ENCODE measurements at regions not wholly inside any gene's neighbourhood (a gene's known extent, or its start where the extent isn't known, plus 50 kb on each side); places are given as distances from the start of the nearest gene placed in this dataset.

DNA sequence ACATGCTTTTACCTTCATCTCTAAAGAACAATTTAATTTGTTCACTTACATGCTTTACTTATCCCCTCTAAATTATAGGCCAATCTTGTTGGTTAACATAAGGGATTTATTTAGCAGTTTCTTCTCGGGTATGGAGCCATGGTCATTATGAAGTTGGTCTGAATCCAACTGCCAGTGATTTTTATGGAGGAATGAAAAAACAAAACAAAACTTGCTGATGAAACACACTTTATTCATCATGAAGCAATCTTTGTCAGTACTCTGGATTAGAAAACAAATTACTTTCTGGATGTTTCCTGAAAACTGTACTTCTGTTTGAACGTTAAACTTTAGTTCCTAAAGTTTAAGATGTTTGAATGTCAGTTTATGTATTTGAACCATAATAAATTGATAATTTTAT is 715.8 kb downstream of the KLHL13 start:
- POLR2A ChIA-PET, result no interaction called here
- 0% methylated on average over 2 of the region's 2 CpGs for WGBS (ENCODE audit: low lambda C conversion rate)
- peak; percentile 49 for FAIRE-seq

DNA sequence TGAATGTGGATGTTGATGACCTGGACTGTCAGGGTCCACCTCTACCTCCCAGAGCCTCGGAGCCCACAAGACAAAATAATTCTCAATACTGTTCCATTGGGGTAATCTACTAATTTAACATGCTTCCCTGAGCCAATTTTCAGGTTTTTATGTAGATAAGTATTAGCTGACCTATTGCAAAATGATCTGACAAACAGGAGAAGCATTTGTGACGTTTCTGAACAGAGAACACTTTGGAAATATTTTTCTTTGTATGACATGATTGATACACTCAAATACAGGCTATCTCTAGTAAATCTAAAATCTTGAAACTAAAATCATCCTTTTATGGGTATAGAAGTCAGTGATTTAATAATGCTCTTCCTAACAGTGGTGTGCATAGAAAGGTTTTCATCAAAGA is 716.6 kb downstream of the KLHL13 start:
- Histone ChIP-seq H3K4me1 (ENCODE audit: insufficient read depth, low read length) (no peaks in the 10 kb centered on the region), H3K4me2 (ENCODE audit: low read depth, low read length) (no peak overlapping the region), H3K79me2 (ENCODE audit: insufficient read depth, low read length) (no peaks in the 10 kb centered on the region), H2AFZ (ENCODE audit: low read length) (no peak overlapping the region), H3K9me3 (ENCODE audit: low read length) (no peaks in the 10 kb centered on the region), H3K4me3 (replicated peaks in 1 of 3; ENCODE audit: insufficient read depth in 1 of 3, low read depth in 2 of 3, low read length in 3 of 3) (no peak overlapping the region), H3K36me3 (replicated peaks in 1 of 2; ENCODE audit: control insufficient read depth in 1 of 2, insufficient read depth in 2 of 2, low read length in 2 of 2) (no peaks in the 10 kb centered on the region), H3K27me3 (ENCODE audit: control insufficient read depth in 1 of 2, insufficient read depth in 2 of 2, low read length in 2 of 2) (no peaks in the 10 kb centered on the region), H3K9ac (ENCODE audit: insufficient read depth, low read depth, low read length) (no peak overlapping the region), H3K27ac (ENCODE audit: extremely low read length, insufficient read depth, low read length) (no peak overlapping the region), H4K20me1 (ENCODE audit: insufficient read depth, low read length) (no peaks in the 10 kb centered on the region)
- DNase-seq (ENCODE audit: low spot score) (no peak), FAIRE-seq (no peak), ATAC-seq (no peak)
- in situ Hi-C loops (cut with HindIII; ENCODE audit: extremely low pct_ligation_motif_present, low pct_unique_long_range_greater_than_20kb) (no loop called here), intact Hi-C loops (cut with micrococcal nuclease; ENCODE audit: unreplicated experiment) (no loop called here)
- BruUV-seq (replicated peaks), result no TSS peak
- 0% methylated on average over 2 of the region's 2 CpGs for WGBS (ENCODE audit: low lambda C conversion rate)
- CTCF ChIA-PET (ENCODE audit: low intra/inter-chr PET ratio, low total read pairs), result no interaction called here
- TF ChIP-seq ERF (CRISPR knock-in tag; IDR thresholded peaks at IDR 0.05), result no peak
- TF ChIP-seq, protein P1, sequence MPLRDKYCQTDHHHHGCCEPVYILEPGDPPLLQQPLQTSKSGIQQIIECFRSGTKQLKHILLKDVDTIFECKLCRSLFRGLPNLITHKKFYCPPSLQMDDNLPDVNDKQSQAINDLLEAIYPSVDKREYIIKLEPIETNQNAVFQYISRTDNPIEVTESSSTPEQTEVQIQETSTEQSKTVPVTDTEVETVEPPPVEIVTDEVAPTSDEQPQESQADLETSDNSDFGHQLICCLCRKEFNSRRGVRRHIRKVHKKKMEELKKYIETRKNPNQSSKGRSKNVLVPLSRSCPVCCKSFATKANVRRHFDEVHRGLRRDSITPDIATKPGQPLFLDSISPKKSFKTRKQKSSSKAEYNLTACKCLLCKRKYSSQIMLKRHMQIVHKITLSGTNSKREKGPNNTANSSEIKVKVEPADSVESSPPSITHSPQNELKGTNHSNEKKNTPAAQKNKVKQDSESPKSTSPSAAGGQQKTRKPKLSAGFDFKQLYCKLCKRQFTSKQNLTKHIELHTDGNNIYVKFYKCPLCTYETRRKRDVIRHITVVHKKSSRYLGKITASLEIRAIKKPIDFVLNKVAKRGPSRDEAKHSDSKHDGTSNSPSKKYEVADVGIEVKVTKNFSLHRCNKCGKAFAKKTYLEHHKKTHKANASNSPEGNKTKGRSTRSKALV (CRISPR knock-in tag; IDR thresholded peaks at IDR 0.05), result no peak
- TF ChIP-seq ZNF10 (CRISPR knock-in tag; IDR thresholded peaks at IDR 0.05; ENCODE audit: borderline replicate concordance, low read depth), result no peak
- TF ChIP-seq ZNF205 (CRISPR knock-in tag; IDR thresholded peaks at IDR 0.05), result no peak
- TF ChIP-seq KLF15 (CRISPR knock-in tag; IDR thresholded peaks at IDR 0.05; ENCODE audit: borderline replicate concordance), result no peak
- TF ChIP-seq RBM22 (optimal IDR thresholded peaks at IDR 0.05; ENCODE audit: low read length), result no peak
- TF ChIP-seq, protein P2, sequence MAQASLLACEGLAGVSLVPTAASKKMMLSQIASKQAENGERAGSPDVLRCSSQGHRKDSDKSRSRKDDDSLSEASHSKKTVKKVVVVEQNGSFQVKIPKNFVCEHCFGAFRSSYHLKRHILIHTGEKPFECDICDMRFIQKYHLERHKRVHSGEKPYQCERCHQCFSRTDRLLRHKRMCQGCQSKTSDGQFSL (CRISPR knock-in tag; IDR thresholded peaks at IDR 0.05), result no peak
- POLR2A ChIA-PET, result no interaction called here

More for the DNA sequence above, 715.8 kb downstream of the KLHL13 start:
- no peak overlapping the region for H3K27ac ChIP-seq (ENCODE audit: extremely low read length, insufficient read depth, low read length)
- no peak overlapping the region for H3K9ac ChIP-seq (ENCODE audit: insufficient read depth, low read depth, low read length)
- no peaks in the 10 kb centered on the region for H4K20me1 ChIP-seq (ENCODE audit: insufficient read depth, low read length)
- no peak overlapping the region for H2AFZ ChIP-seq (ENCODE audit: low read length)
- ATAC-seq (no peak), DNase-seq (ENCODE audit: low spot score) (no peak)
- no peaks in the 10 kb centered on the region for H3K79me2 ChIP-seq (ENCODE audit: insufficient read depth, low read length)
- intact Hi-C loops (cut with micrococcal nuclease; ENCODE audit: unreplicated experiment) (no loop called here), in situ Hi-C loops (cut with HindIII; ENCODE audit: extremely low pct_ligation_motif_present, low pct_unique_long_range_greater_than_20kb) (no loop called here)
- H3K36me3 ChIP-seq (replicated peaks in 1 of 2; ENCODE audit: control insufficient read depth in 1 of 2, insufficient read depth in 2 of 2, low read length in 2 of 2), result no peaks in the 10 kb centered on the region
- no peak overlapping the region for H3K4me3 ChIP-seq (replicated peaks in 1 of 3; ENCODE audit: insufficient read depth in 1 of 3, low read depth in 2 of 3, low read length in 3 of 3)
- no TSS peak for BruUV-seq (replicated peaks)
- no peaks in the 10 kb centered on the region for H3K9me3 ChIP-seq (ENCODE audit: low read length)
- no peak for TF ChIP-seq CAMTA2 (CRISPR knock-in tag; IDR thresholded peaks at IDR 0.05; ENCODE audit: borderline replicate concordance)
- TF ChIP-seq, protein P3, sequence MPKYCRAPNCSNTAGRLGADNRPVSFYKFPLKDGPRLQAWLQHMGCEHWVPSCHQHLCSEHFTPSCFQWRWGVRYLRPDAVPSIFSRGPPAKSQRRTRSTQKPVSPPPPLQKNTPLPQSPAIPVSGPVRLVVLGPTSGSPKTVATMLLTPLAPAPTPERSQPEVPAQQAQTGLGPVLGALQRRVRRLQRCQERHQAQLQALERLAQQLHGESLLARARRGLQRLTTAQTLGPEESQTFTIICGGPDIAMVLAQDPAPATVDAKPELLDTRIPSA (CRISPR knock-in tag; IDR thresholded peaks at IDR 0.05; ENCODE audit: borderline replicate concordance), result no peak
- TF ChIP-seq, protein P4, sequence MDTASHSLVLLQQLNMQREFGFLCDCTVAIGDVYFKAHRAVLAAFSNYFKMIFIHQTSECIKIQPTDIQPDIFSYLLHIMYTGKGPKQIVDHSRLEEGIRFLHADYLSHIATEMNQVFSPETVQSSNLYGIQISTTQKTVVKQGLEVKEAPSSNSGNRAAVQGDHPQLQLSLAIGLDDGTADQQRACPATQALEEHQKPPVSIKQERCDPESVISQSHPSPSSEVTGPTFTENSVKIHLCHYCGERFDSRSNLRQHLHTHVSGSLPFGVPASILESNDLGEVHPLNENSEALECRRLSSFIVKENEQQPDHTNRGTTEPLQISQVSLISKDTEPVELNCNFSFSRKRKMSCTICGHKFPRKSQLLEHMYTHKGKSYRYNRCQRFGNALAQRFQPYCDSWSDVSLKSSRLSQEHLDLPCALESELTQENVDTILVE (CRISPR knock-in tag; IDR thresholded peaks at IDR 0.05), result no peak
- H3K4me2 ChIP-seq (ENCODE audit: low read depth, low read length), result no peak overlapping the region
- no peaks in the 10 kb centered on the region for H3K4me1 ChIP-seq (ENCODE audit: insufficient read depth, low read length)
- H3K27me3 ChIP-seq (ENCODE audit: control insufficient read depth in 1 of 2, insufficient read depth in 2 of 2, low read length in 2 of 2), result no peaks in the 10 kb centered on the region
- CTCF ChIA-PET (ENCODE audit: low intra/inter-chr PET ratio, low total read pairs), result no interaction called here

Data from HepG2 (cell line).